ENCODE measurements at regions not wholly inside any gene's neighbourhood (a gene's known extent, or its start where the extent isn't known, plus 50 kb on each side); places are given as distances from the start of the nearest gene placed in this dataset.

GRCh38 chr1:56225964-56226815 lies 353.2 kb downstream of the PLPP3 start:
- no peak for DNase-seq (ENCODE audit: low read depth, low spot score)

- no peak for DNase-seq (ENCODE audit: low read depth, low spot score)
Observed at GRCh38 chr1:56223968-56224367, 355.4 kb downstream of the PLPP3 start.

- DNase-seq (ENCODE audit: low read depth, low spot score) = no peak
Observed at GRCh38 chr1:56222914-56223540, 356.3 kb downstream of the PLPP3 start.

DNA sequence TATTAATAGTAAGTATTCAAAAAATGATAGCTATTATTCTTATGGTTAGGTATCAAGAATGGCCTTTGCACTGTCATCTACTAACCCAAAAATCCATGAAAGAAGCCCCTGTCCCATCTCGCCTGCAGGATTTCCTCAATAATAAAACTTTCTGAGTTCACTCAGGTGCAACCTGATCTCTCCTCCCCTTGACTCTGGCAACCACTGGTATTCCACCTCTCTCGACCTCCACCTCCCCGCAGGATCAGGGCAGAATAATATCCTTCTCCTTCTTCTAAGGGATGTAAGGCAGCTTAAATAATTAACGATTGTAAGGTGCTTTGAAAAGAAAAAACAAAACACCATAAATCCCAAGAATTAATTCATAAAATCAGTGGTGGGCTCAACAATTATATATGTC lies 359.3 kb downstream of the PLPP3 start:
- no peak for DNase-seq (ENCODE audit: low read depth, low spot score)

DNA sequence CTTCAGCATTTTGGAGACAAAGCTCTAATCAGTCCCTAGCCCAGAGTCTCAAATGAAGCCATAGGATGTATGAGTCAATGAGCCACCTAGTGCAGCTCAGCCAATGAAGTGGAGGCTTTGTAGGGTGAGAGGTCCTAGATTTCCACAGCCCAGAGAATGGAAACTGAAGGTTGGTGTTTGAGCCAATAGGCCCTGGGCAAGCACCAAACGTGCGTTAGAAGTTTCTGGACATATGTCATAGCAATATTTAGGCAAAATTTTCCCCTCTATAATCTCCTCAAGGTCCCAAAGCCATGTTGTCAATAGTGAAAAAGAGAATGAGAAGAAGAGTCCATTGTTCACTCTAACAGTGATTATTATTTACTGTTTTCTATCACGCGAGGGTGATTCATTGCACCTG lies 361.3 kb downstream of the PLPP3 start:
- DNase-seq (ENCODE audit: low read depth, low spot score) = no peak

- no peak for DNase-seq (ENCODE audit: low read depth, low spot score)
Observed at GRCh38 chr1:56216218-56216617, 363.1 kb downstream of the PLPP3 start.

DNA sequence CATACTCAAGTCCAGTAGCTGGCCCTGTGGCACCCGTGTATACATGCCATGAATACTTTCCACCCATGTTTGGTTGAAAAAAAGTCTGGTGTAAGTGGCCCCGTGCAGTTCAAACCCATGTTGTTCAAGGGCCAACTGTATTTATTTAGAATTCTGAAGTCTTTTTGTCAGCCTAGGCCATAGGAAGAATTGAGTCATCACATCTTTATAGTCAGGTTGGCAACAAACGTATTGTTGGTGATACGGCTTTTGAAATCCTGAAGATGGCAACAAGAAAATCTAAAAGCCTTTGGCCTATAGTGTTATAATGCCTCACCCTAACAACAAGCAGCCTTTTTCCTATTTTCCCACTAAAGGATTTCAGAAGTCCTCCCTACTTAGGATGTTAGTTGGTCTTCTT lies 363.6 kb downstream of the PLPP3 start:
- DNase-seq (ENCODE audit: low read depth, low spot score) = no peak

DNA sequence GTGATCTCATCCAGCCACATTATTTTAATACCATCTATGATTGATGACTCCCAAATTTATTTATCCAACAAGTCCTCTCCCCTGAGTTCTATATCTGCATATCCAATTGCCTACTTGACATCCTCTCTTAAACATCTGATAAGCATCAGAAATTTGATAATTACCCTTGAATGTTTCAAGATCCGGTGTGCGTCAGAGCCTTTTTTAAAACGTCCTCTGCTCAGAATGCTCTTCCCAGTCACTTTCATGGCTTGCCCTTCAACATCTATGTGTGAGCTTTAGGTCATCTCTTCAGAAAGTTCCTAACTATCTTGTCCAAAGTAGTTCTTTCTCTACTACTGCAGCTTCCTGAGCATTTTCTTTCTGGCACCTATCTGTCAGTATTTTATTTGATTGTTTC lies 364.3 kb downstream of the PLPP3 start:
- DNase-seq (ENCODE audit: low read depth, low spot score) = no peak

GRCh38 chr1:56213068-56213467 lies 366.3 kb downstream of the PLPP3 start:
- no peak for DNase-seq (ENCODE audit: low read depth, low spot score)

DNA sequence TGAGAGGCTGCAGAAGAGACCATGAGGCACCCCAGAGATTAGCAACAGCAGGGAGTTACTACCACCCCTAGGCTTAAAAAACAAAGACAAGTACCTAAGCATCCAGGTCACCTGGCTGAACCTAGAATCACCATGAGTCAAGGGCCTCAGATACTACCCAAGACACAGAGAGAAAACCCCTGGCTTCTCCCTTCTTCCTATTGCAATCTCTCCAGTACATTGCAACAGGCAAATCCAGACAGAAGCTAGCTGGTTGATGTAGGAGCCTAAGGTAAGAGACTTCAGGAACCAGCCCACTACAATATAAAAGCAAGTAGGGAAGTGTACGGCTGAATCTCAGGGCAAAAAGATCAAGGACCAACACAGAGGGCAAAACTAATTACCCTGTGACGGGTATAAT lies 367.2 kb downstream of the PLPP3 start:
- no peak for DNase-seq (ENCODE audit: low read depth, low spot score)

DNA sequence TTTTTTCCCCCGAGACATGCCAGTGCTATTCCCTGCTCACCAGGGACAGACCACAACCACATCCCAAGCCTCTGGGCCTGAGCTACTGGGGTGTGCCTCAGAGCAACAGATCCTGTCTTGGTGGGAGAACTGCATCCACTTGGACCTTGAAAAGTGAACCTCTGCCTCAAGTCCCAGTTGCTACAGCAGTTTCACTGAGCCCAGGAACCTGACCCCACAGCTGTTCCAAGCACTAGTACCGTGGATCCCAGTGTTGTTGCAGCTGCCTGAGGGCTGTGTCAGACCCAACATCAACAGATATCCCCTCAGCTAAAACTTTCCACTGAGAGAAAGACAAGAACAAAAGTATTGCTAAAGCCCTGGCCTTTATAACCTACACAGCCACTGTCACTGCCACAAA lies 373.0 kb downstream of the PLPP3 start:
- DNase-seq (ENCODE audit: low read depth, low spot score) = no peak

DNA sequence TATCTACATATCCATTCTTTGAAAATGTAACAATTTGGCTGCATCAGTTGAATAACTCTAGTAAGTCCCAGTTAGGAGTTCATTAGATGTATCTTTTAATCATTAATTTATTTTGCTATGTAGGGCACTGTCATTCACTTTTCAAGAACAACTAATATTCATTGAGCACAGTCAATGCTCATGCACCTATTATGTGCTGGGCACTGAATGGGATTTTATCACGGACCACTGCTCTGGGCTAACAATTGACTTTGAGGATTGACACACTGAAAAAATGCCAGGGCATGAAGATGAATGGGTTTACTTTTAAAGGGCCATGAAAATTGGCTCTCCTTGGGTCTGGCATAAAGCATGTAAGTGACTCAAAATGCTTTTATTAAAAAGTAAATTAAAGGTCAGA lies 375.2 kb downstream of the PLPP3 start:
- DNase-seq (ENCODE audit: low read depth, low spot score) = no peak

GRCh38 chr1:56202796-56203492 lies 376.4 kb downstream of the PLPP3 start:
- DNase-seq (ENCODE audit: low read depth, low spot score) = no peak

- DNase-seq (ENCODE audit: low read depth, low spot score) = no peak
Observed at GRCh38 chr1:56202186-56202585, 377.2 kb downstream of the PLPP3 start.

- DNase-seq (ENCODE audit: low read depth, low spot score) = no peak
Observed at GRCh38 chr1:56200896-56201295, 378.5 kb downstream of the PLPP3 start.

GRCh38 chr1:56200442-56200841 lies 378.9 kb downstream of the PLPP3 start:
- no peak for DNase-seq (ENCODE audit: low read depth, low spot score)

GRCh38 chr1:56199956-56200355 lies 379.4 kb downstream of the PLPP3 start:
- no peak for DNase-seq (ENCODE audit: low read depth, low spot score)

DNA sequence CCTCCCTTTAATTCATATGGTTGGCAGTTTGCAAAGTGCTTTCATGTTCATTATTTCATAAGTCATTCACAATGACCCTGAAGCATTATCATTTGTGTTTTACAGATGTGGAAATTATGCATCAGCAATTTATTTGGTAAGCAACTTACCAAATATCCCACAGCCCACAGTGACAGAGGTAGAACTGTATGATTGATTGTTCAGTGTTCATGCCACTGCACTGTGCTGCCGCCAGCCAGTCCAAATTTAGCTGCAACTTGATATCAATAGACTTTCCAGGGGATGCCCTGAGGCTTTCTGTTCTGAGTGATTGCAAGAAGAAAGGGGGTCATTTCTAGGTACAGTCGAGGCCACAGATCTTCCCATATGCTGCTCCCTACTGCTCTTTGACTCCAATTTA lies 380.3 kb downstream of the PLPP3 start:
- no peak for DNase-seq (ENCODE audit: low read depth, low spot score)

DNA sequence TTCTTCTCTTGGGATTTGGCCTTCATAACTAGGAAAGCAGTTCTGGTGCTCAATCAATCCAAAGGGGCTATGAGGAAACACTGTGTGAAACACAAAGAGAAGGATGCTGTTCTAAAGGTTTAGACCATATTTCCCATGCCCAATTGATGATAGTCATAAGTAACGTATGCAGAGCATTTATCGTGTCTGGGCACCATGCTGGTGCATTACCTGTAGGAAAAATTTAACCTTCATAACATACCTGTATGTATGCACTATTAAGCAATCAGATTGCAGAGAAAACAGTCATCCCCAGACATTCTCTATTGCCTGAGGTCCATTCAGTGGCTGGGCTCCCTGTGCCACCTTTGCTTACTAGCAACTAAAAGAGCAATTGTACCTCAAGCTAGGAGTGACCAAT lies 381.4 kb downstream of the PLPP3 start:
- no peak for DNase-seq (ENCODE audit: low read depth, low spot score)

DNA sequence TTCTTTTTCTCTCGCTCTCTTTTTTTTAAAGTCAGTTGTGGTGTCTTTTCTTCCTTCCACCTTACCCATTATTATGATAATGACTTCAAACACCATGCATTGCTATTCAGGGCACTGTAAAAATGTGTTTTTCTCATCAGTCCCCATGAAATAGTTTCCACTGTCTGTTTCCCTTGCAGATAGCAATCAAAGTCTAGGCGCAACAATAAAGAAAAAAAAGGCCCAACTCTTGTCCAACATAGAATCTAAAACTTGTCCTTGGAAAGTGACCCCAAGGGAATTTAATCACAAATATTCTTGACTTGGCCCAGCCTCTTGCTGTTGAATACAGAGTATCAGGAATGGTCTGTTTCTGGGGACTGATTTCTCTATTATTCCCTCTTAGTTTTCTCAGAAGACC lies 382.5 kb downstream of the PLPP3 start:
- no peak for DNase-seq (ENCODE audit: low read depth, low spot score)

- DNase-seq (ENCODE audit: low read depth, low spot score) = no peak
Observed at GRCh38 chr1:56194701-56195300, 384.6 kb downstream of the PLPP3 start.

DNA sequence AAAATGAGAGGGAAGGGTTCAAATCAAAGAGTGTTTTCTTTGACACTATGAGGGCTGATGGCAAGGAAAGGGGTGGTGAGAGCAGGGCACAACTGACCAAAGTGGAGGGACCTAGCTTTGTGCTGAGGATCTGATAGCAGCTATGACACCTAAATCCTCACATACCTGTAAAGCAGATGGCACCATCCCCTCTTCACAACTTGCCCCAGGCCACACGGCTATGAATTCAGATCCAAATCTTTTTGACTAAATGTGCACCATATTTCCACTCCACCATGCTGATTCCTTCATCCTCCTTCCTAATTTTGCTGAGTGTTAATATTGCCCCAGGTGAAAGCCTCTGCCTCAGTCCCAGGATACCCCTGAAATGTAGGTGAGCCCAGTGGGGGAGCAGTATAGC lies 385.7 kb downstream of the PLPP3 start:
- no peak for DNase-seq (ENCODE audit: low read depth, low spot score)

Measured in activated CD4-positive, CD25-positive, alpha-beta regulatory T cell treated with anti-CD3 and anti-CD28 coated beads, Interleukin-2, amount 50 U/mL, for 16 hours (primary cell).